22Rv1 (cell line): ENCODE measurements at regions not wholly inside any gene's neighbourhood (a gene's known extent, or its start where the extent isn't known, plus 50 kb on each side); places are given as distances from the start of the nearest gene placed in this dataset.
"Not testable (repeated sequence)": the region's sequence is repeated elsewhere in the genome, so short reads cannot be mapped to it uniquely, and the experiment has no call there.

Source experiments
- H3K27ac ChIP-seq: fragments of 450-650 bp; 2 replicates; pipeline ENCODE4 v1.5.1; 2017
- CTCF ChIP-seq: fragments of 450-650 bp; IDR thresholded peaks from 2 replicates; pipeline ENCODE4 v1.5.1; 2017; ENCODE audit warnings: mild to moderate bottlenecking

GRCh38 chr2:242116676-242117075 lies 247.1 kb downstream of the RTP5 start:
- not testable (repeated sequence) for H3K27ac ChIP-seq

DNA sequence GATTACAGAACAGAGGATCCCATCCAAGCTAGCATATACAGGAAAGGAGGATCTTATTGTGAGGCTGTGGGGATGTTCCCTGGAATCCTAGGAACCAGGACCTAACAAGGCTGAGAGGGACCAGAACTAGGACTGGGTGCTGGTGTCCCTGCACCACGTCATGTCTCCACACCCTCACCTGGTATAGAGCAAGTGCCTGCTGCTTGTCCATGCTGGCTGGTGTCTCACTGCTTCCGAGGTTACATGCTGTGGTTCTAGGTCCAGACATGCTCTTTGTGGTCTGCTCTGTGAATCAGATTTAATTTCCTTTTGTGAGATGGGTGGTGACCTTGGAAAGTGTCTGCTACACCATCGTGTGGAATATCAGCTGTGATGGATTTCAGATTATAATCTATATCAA lies 247.8 kb downstream of the RTP5 start:
- H3K27ac ChIP-seq = not testable (repeated sequence)

DNA sequence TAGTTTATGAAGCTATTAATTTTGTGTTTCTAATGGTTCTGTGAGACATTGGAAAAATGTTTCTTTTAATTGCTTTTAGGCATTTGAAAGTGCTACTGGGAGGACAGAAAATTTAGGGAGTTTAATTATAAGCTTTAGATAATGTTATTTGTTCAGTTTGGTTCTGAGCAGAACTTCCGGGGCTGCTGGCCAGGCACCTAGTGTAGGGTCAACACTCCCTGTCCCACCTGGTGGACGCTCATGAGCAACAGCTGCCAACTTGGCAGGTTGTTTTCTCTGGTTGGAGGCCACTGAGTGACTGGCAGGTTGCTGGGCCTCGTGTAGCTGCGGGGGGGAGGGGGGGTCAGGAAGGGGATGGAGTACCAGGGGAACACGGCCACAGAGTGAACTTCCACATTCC lies 250.2 kb downstream of the RTP5 start:
- not testable (repeated sequence) for H3K27ac ChIP-seq

DNA sequence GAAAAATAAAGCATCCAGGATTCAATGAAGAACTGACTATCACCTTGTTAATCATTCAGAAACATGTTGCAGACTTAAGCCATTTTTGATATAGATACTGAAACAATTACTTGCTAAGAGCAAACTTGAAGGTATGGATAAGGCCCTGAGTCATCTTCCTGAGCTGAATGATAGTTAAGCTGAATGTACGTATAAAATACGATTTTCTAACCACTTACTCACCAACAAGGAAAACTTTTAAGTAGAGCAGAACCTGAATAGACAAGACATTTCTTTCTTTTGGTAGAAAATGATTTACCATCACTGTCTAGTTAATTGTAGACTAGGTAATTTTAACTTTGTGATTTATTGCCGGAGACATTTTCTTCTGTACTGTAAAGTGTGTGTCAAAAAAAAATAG lies 261.2 kb downstream of the RTP5 start:
- H3K27ac ChIP-seq = not testable (repeated sequence)

DNA sequence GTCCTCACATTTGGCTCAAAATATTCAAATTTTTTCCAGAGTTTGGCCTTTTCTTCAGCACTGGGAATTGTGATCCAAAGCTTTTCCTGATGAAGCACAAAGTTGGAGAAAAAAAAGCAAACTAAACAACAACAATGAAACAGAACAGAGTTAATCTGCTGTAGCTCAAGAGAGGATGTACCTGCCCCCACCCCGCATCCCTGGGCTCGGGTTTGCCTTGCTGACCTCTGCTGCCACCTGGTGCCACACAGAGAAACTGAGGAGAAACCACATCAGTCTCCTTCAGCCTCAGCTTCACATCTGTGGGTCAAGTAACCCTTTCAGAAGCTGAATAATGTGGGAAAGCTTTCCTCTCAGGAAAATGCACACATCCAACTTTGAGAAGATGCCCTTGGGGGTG lies 290.4 kb downstream of the RTP5 start:
- peak; percentile 26 for TF ChIP-seq CTCF
- not testable (repeated sequence) for H3K27ac ChIP-seq

- H3K27ac ChIP-seq = not testable (repeated sequence)
Measured at GRCh38 chr2:242165115-242165514, 295.6 kb downstream of the RTP5 start.

DNA sequence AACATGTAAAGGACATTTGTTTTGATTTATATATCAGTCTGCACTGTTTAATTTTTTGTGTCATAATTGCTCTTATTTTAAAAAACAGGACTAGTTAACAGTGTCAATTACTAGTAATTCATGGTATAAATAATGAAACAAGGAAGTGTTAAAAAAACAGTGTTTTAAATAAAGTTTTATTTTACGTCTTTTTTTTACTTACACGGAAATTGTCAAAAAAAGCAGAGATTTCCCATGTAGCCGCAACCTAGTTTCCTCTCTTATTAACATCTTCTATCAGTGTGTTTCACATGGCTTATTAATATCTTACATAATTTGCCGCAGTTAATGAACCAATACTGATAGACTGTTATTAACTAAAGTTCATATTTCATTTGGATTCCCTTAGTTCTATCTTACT lies 301.8 kb downstream of the RTP5 start:
- H3K27ac ChIP-seq = not testable (repeated sequence)
